SK-N-SH (cell line): ENCODE measurements at regions not wholly inside any gene's neighbourhood (a gene's known extent, or its start where the extent isn't known, plus 50 kb on each side); places are given as distances from the start of the nearest gene placed in this dataset.

Experiments used
- CTCF ChIA-PET: fragments of 300-600, 350-600 bp; formaldehyde crosslinking; extraction: SDS; loops from one replicate; lab custom pipeline; 2021; lab: Yijun Ruan, JAX
- POLR2A ChIA-PET: fragments of 350-600 bp; sonication (Branson Sonifier 250); formaldehyde crosslinking; extraction: SDS; loops from one replicate; lab custom pipeline; 2020; ENCODE audit warnings: antibody characterized with exemption, inconsistent platforms; lab: Yijun Ruan, JAX
- DNase-seq: peaks from one replicate; pipeline ENCODE4 v3.0.0; 2012
- H2AFZ ChIP-seq: fragments of 200-600 bp; sonication (generic); 2 replicates; pipeline ENCODE4 v1.8.1; 2016; ENCODE audit warnings: antibody characterized with exemption, mild to moderate bottlenecking, low read depth
- H3F3A ChIP-seq: fragments of 200-600 bp; sonication (generic); replicated peaks from 2 replicates; pipeline ENCODE3; 2016; ENCODE audit warnings: antibody characterized with exemption, mild to moderate bottlenecking; ENCODE audit not compliant: insufficient read depth
- H3K27ac ChIP-seq, 2 experiments: fragments of 200-500 bp in 1 of 2; fragments of 200-600 bp in 1 of 2; sonication (Bioruptor generic) in 1 of 2; sonication (generic), shearing (Covaris generic) in 1 of 2; 2 replicates each; pipeline versions ENCODE4 v1.5.1 to v1.6.1; 2014 to 2016; ENCODE audit warnings: low read depth in 2 of 2, inconsistent platforms in 1 of 2, low read length in 1 of 2, mild to moderate bottlenecking in 1 of 2, mixed read lengths in 1 of 2
- H3K27me3 ChIP-seq: fragments of 200-600 bp; sonication (generic), shearing (Covaris generic); 2 replicates; pipeline ENCODE4 v1.6.1; 2016; ENCODE audit warnings: mixed run types; ENCODE audit not compliant: insufficient read depth
- H3K36me3 ChIP-seq, 2 experiments: fragments of 200-500 bp in 1 of 2; fragments of 200-600 bp in 1 of 2; sonication (Bioruptor generic) in 1 of 2; sonication (generic) in 1 of 2; replicated peaks in 1 of 2; 2 replicates each; pipeline versions ENCODE3 to v1.5.1; 2014 to 2016; ENCODE audit warnings: low read length in 1 of 2, mild to moderate bottlenecking in 1 of 2; ENCODE audit not compliant: insufficient read depth in 2 of 2, control insufficient read depth in 1 of 2
- H3K4me1 ChIP-seq, 2 experiments: fragments of 200-500 bp in 1 of 2; fragments of 200-600 bp in 1 of 2; sonication (Bioruptor generic) in 1 of 2; sonication (generic), shearing (Covaris generic) in 1 of 2; 2 replicates each; pipeline versions ENCODE4 v1.5.1 to v1.6.1; 2014 to 2016; ENCODE audit warnings: low read depth in 1 of 2, low read length in 1 of 2, mixed run types in 1 of 2; ENCODE audit not compliant: insufficient read depth in 2 of 2, control insufficient read depth in 1 of 2
- H3K4me2 ChIP-seq: fragments of 200-600 bp; sonication (generic), shearing (Covaris generic); 2 replicates; pipeline ENCODE4 v1.6.1; 2017; ENCODE audit warnings: mixed run types
- H3K4me3 ChIP-seq, 2 experiments: fragments of 200-500 bp in 1 of 2; fragments of 200-600 bp in 1 of 2; sonication (Bioruptor generic) in 1 of 2; sonication (generic), shearing (Covaris generic) in 1 of 2; 2 replicates each; pipeline versions ENCODE4 v1.5.1 to v1.8.1; 2014 to 2016; ENCODE audit warnings: low read depth in 2 of 2, inconsistent platforms in 1 of 2, low read length in 1 of 2, mild to moderate bottlenecking in 1 of 2, mixed read lengths in 1 of 2, moderate library complexity in 1 of 2
- H3K79me2 ChIP-seq: fragments of 200-600 bp; sonication (generic); 2 replicates; pipeline ENCODE4 v1.8.1; 2017; ENCODE audit warnings: mild to moderate bottlenecking; ENCODE audit not compliant: insufficient read depth
- H3K9ac ChIP-seq: fragments of 200-600 bp; sonication (generic); 2 replicates; pipeline ENCODE4 v1.6.1; 2017; ENCODE audit warnings: mixed run types
- H3K9me2 ChIP-seq: fragments of 200-600 bp; sonication (generic); 2 replicates; pipeline ENCODE4 v1.6.1; 2017; ENCODE audit warnings: mixed run types
- H3K9me3 ChIP-seq: fragments of 200-600 bp; sonication (generic); 2 replicates; pipeline ENCODE4 v1.6.1; 2017; ENCODE audit warnings: mixed run types, mild to moderate bottlenecking, moderate library complexity
- H4K20me1 ChIP-seq: fragments of 200-600 bp; sonication (generic); 2 replicates; pipeline ENCODE4 v1.6.1; 2017; ENCODE audit warnings: mild to moderate bottlenecking, mixed run types; ENCODE audit not compliant: insufficient read depth
- CTCF ChIP-seq: fragments of 200-600 bp; sonication (generic); IDR thresholded peaks from 2 replicates; pipeline ENCODE4 v1.6.1; 2017; ENCODE audit warnings: antibody characterized with exemption, mild to moderate bottlenecking, moderate library complexity
- ELF1 ChIP-seq: IDR thresholded peaks from 2 replicates; pipeline ENCODE4 v1.4.0; 2012
- EZH2phosphoT487 ChIP-seq: fragments of 200-600 bp; sonication (generic); IDR thresholded peaks from 2 replicates; pipeline ENCODE4 v1.6.1; 2017; ENCODE audit warnings: low read depth, mixed run types, mild to moderate bottlenecking, antibody characterized with exemption, moderate library complexity, borderline replicate concordance
- FOSL2 ChIP-seq: IDR thresholded peaks from 2 replicates; pipeline ENCODE4 v1.4.0; 2012; ENCODE audit warnings: low read depth, mild to moderate bottlenecking, moderate library complexity, borderline replicate concordance
- GABPA ChIP-seq: IDR thresholded peaks from 2 replicates; pipeline ENCODE4 v1.4.0; 2012; ENCODE audit warnings: low read depth, mild to moderate bottlenecking
- IRF3 ChIP-seq: fragments of 150-350 bp; IDR thresholded peaks from 2 replicates; pipeline ENCODE4 v1.6.1; 2016; ENCODE audit warnings: mild to moderate bottlenecking, low read depth, low read length
- MAX ChIP-seq: IDR thresholded peaks from 2 replicates; pipeline ENCODE4 v1.4.0; 2012; ENCODE audit warnings: low read depth
- MEF2A ChIP-seq: IDR thresholded peaks from 2 replicates; pipeline ENCODE4 v1.4.0; 2012; ENCODE audit warnings: low read depth, borderline replicate concordance
- MXI1 ChIP-seq: IDR thresholded peaks from 2 replicates; pipeline ENCODE4 v1.6.1; 2012; ENCODE audit warnings: mild to moderate bottlenecking, low read depth, low read length, improper control_type of control experiment
- NFIC ChIP-seq: IDR thresholded peaks from 2 replicates; pipeline ENCODE4 v1.4.0; 2012; ENCODE audit warnings: borderline replicate concordance
- PBX3 ChIP-seq: IDR thresholded peaks from 2 replicates; pipeline ENCODE4; 2012
- RAD21 ChIP-seq: IDR thresholded peaks from 2 replicates; pipeline ENCODE4 v1.6.1; 2012; ENCODE audit warnings: mild to moderate bottlenecking, low read length
- SIN3A ChIP-seq: IDR thresholded peaks from 2 replicates; pipeline ENCODE4 v1.6.1; 2012; ENCODE audit warnings: low read depth, mild to moderate bottlenecking, low read length, moderate library complexity, borderline replicate concordance
- TCF12 ChIP-seq: IDR thresholded peaks from 2 replicates; pipeline ENCODE4 v1.4.0; 2012
- USF1 ChIP-seq: IDR thresholded peaks from 2 replicates; pipeline ENCODE4 v1.4.0; 2012; ENCODE audit warnings: low read depth, borderline replicate concordance
- USF2 ChIP-seq: fragments of 150-350 bp; IDR thresholded peaks from 2 replicates; pipeline ENCODE4 v1.6.1; 2017; ENCODE audit warnings: antibody characterized with exemption, low read length, low read depth, borderline replicate concordance
- YY1 ChIP-seq: IDR thresholded peaks from 2 replicates; pipeline ENCODE4 v1.4.0; 2012; ENCODE audit warnings: low read depth, mild to moderate bottlenecking
- WGBS: methylation state at CpG from one replicate; pipeline ENCODE4 v1.1.6; 2017; ENCODE audit warnings: low lambda C conversion rate; 5-methylcytosine and 5-hydroxymethylcytosine counted together

GRCh38 chr10:63713191-63714144 lies 192.3 kb downstream of the REEP3 start (continued):
- TF ChIP-seq USF1, result no peak
- TF ChIP-seq ELF1, result peak; percentile 40; the same call in 1 of the 2 replicates
- TF ChIP-seq MEF2A, result peak; percentile 90
- TF ChIP-seq FOSL2, result peak; percentile 75
- no peak for TF ChIP-seq CTCF
- no peak for TF ChIP-seq IRF3
- no peak for TF ChIP-seq EZH2phosphoT487
- TF ChIP-seq NFIC, result peak; percentile 100
- no peak for TF ChIP-seq YY1
- TF ChIP-seq MXI1, result peak; percentile 34

GRCh38 chr10:63716016-63716580 lies 194.9 kb downstream of the REEP3 start:
- Histone ChIP-seq H3K9ac (no peak overlapping the region), H2AFZ (no peak overlapping the region), H3K27me3 (no peaks in the 10 kb centered on the region), H4K20me1 (no peaks in the 10 kb centered on the region), H3K27ac (peak overlapping the region in 1 of 2 experiments; percentile 85; a peak in 2 of 4 replicates), H3K9me2 (no peaks in the 10 kb centered on the region), H3K9me3 (no peaks in the 10 kb centered on the region), H3K4me2 (no peak overlapping the region), H3F3A (peaks cover 35% of the 10 kb centered on the region), H3K4me1 (peaks cover 56 to 62% of the 10 kb centered on the region in 2 experiments), H3K4me3 (no peak overlapping the region), H3K79me2 (no peaks in the 10 kb centered on the region), H3K36me3 (no peaks in the 10 kb centered on the region)
- no peak for TF ChIP-seq MXI1
- no peak for TF ChIP-seq USF1
- no peak for TF ChIP-seq SIN3A
- TF ChIP-seq TCF12, result no peak
- TF ChIP-seq RAD21, result no peak
- TF ChIP-seq NFIC, result no peak
- no peak for TF ChIP-seq USF2
- TF ChIP-seq GABPA, result no peak
- no peak for TF ChIP-seq MAX
- no peak for TF ChIP-seq PBX3
- POLR2A ChIA-PET, result interaction anchor here (0.7 to 3.0 kb wide), 4 partner anchors 16 to 1128 kb away, joined by 3 to 30 read pairs (median 4); no protein-coding TSS in a partner anchor
- no peak for DNase-seq
- 92% methylated on average over 4 of the region's 4 CpGs for WGBS
- CTCF ChIA-PET, result interaction anchor here (0.6 to 10.0 kb wide), 5 partner anchors 51 to 549 kb away, joined by 3 to 213 read pairs (median 4); partner anchors contain the start of gene REEP3
